Stimulated activated CD4-positive, alpha-beta T cell treated with anti-CD3 and anti-CD28 coated beads, Interleukin-15, amount 100 ng/mL, for 24 hours (primary cell): ENCODE measurements at regions not wholly inside any gene's neighbourhood (a gene's known extent, or its start where the extent isn't known, plus 50 kb on each side); places are given as distances from the start of the nearest gene placed in this dataset.

Experiments
- DNase-seq: peaks from one replicate; pipeline ENCODE4 v3.0.0-alpha.2; 2020

GRCh38 chr9:23603311-23603710, 222.7 kb downstream of the ELAVL2 start:
- no peak for DNase-seq

GRCh38 chr9:23606107-23606506, 219.9 kb downstream of the ELAVL2 start:
- no peak for DNase-seq

GRCh38 chr9:23608456-23608855, 217.6 kb downstream of the ELAVL2 start:
- no peak for DNase-seq

- DNase-seq: no peak
Observed at GRCh38 chr9:23611869-23612268, 214.2 kb downstream of the ELAVL2 start.

GRCh38 chr9:23615569-23615968, 210.5 kb downstream of the ELAVL2 start:
- no peak for DNase-seq

- no peak for DNase-seq
Observed at GRCh38 chr9:23621188-23621587, 204.9 kb downstream of the ELAVL2 start.

- DNase-seq: no peak
Observed at GRCh38 chr9:23621924-23622323, 204.1 kb downstream of the ELAVL2 start.

GRCh38 chr9:23622396-23622795, 203.6 kb downstream of the ELAVL2 start:
- DNase-seq: no peak

- no peak for DNase-seq
Observed at GRCh38 chr9:23630488-23630887, 195.6 kb downstream of the ELAVL2 start.

- no peak for DNase-seq
Observed at GRCh38 chr9:23635276-23635675, 190.8 kb downstream of the ELAVL2 start.

- DNase-seq: no peak
Observed at GRCh38 chr9:23636199-23636598, 189.8 kb downstream of the ELAVL2 start.

- DNase-seq: no peak
Observed at GRCh38 chr9:23638011-23638410, 188.0 kb downstream of the ELAVL2 start.

GRCh38 chr9:23638837-23639426, 187.1 kb downstream of the ELAVL2 start:
- no peak for DNase-seq
